ENCODE measurements at regions not wholly inside any gene's neighbourhood (a gene's known extent, or its start where the extent isn't known, plus 50 kb on each side); places are given as distances from the start of the nearest gene placed in this dataset.

GRCh38 chr14:86954623-86955022 lies 1038.4 kb downstream of the GALC start:
- no peaks in the 10 kb centered on the region for H3K36me3 Mint-ChIP-seq
- POLR2A ChIA-PET = no interaction called here
- DNase-seq = no peak
- intact Hi-C loops (cut with micrococcal nuclease) = no loop called here
- H3K27me3 Mint-ChIP-seq = no peaks in the 10 kb centered on the region
- CTCF ChIA-PET = interaction anchor here (0.6 kb wide), 1 partner anchor 115 kb away, joined by 3 read pairs; no protein-coding TSS in a partner anchor
- H3K9me3 Mint-ChIP-seq = peaks cover 5% of the 10 kb centered on the region
- no peaks in the 10 kb centered on the region for H3K4me1 Mint-ChIP-seq (ENCODE audit: low read depth)
- H3K4me3 Mint-ChIP-seq = no peak overlapping the region
- no peak overlapping the region for H3K27ac Mint-ChIP-seq

GRCh38 chr14:86946446-86946845 lies 1046.5 kb downstream of the GALC start:
- POLR2A ChIA-PET = no interaction called here
- Mint-ChIP-seq H3K36me3 (no peaks in the 10 kb centered on the region), H3K4me3 (no peak overlapping the region), H3K9me3 (peaks cover 14% of the 10 kb centered on the region), H3K4me1 (ENCODE audit: low read depth) (no peaks in the 10 kb centered on the region), H3K27ac (no peak overlapping the region), H3K27me3 (no peaks in the 10 kb centered on the region)
- intact Hi-C loops (cut with micrococcal nuclease) = no loop called here
- no peak for DNase-seq
- CTCF ChIA-PET = no interaction called here

- Mint-ChIP-seq H3K27me3 (no peaks in the 10 kb centered on the region), H3K27ac (no peak overlapping the region), H3K4me1 (ENCODE audit: low read depth) (no peaks in the 10 kb centered on the region), H3K4me3 (no peak overlapping the region), H3K9me3 (peaks cover 11% of the 10 kb centered on the region), H3K36me3 (no peaks in the 10 kb centered on the region)
- intact Hi-C loops (cut with micrococcal nuclease) = no loop called here
- ChIA-PET POLR2A (interaction anchor here (0.6 kb wide), 1 partner anchor 1388 kb away, joined by 3 read pairs; no protein-coding TSS in a partner anchor), CTCF (no interaction called here)
- DNase-seq = no peak
These were observed 1048.5 kb downstream of the GALC start for GRCh38 chr14:86944434-86944833.

GRCh38 chr14:86943391-86944365 lies 1049.3 kb downstream of the GALC start:
- no peaks in the 10 kb centered on the region for H3K27me3 Mint-ChIP-seq
- CTCF ChIA-PET = no interaction called here

GRCh38 chr14:86942936-86943335 lies 1050.0 kb downstream of the GALC start:
- DNase-seq = no peak
- intact Hi-C loops (cut with micrococcal nuclease) = no loop called here
- no peaks in the 10 kb centered on the region for H3K27me3 Mint-ChIP-seq
- H3K4me3 Mint-ChIP-seq = no peak overlapping the region
- no peaks in the 10 kb centered on the region for H3K36me3 Mint-ChIP-seq
- H3K27ac Mint-ChIP-seq = no peak overlapping the region
- CTCF ChIA-PET = no interaction called here
- POLR2A ChIA-PET = no interaction called here
- no peaks in the 10 kb centered on the region for H3K4me1 Mint-ChIP-seq (ENCODE audit: low read depth)
- peaks cover 17% of the 10 kb centered on the region for H3K9me3 Mint-ChIP-seq

More at GRCh38 chr14:86943391-86944365, 1049.3 kb downstream of the GALC start:
- Mint-ChIP-seq H3K9me3 (peaks cover 14% of the 10 kb centered on the region), H3K4me3 (no peak overlapping the region), H3K27ac (no peak overlapping the region), H3K36me3 (no peaks in the 10 kb centered on the region), H3K4me1 (ENCODE audit: low read depth) (no peaks in the 10 kb centered on the region)
- DNase-seq = no peak
- intact Hi-C loops (cut with micrococcal nuclease) = no loop called here
- POLR2A ChIA-PET = no interaction called here

- Mint-ChIP-seq H3K4me3 (no peak overlapping the region), H3K4me1 (ENCODE audit: low read depth) (no peaks in the 10 kb centered on the region), H3K9me3 (peaks cover 16% of the 10 kb centered on the region), H3K27me3 (no peaks in the 10 kb centered on the region), H3K36me3 (no peaks in the 10 kb centered on the region), H3K27ac (no peak overlapping the region)
- ChIA-PET CTCF (no interaction called here), POLR2A (no interaction called here)
- intact Hi-C loops (cut with micrococcal nuclease) = no loop called here
- no peak for DNase-seq
These were observed 1052.9 kb downstream of the GALC start for GRCh38 chr14:86940106-86940505.

GRCh38 chr14:86938320-86938719 lies 1054.7 kb downstream of the GALC start:
- Mint-ChIP-seq H3K27ac (no peak overlapping the region), H3K4me3 (no peak overlapping the region), H3K27me3 (no peaks in the 10 kb centered on the region), H3K36me3 (no peaks in the 10 kb centered on the region), H3K9me3 (peaks cover 16% of the 10 kb centered on the region), H3K4me1 (ENCODE audit: low read depth) (no peaks in the 10 kb centered on the region)
- POLR2A ChIA-PET = no interaction called here
- CTCF ChIA-PET = no interaction called here
- no peak for DNase-seq
- intact Hi-C loops (cut with micrococcal nuclease) = no loop called here

GRCh38 chr14:86936556-86936955 lies 1056.4 kb downstream of the GALC start:
- H3K4me1 Mint-ChIP-seq (ENCODE audit: low read depth) = no peaks in the 10 kb centered on the region
- DNase-seq = no peak
- peaks cover 9% of the 10 kb centered on the region for H3K9me3 Mint-ChIP-seq
- H3K27ac Mint-ChIP-seq = no peak overlapping the region
- POLR2A ChIA-PET = interaction anchor here (0.6 kb wide), 1 partner anchor 1905 kb away, joined by 3 read pairs; no protein-coding TSS in a partner anchor
- H3K36me3 Mint-ChIP-seq = no peaks in the 10 kb centered on the region
- H3K27me3 Mint-ChIP-seq = no peaks in the 10 kb centered on the region
- CTCF ChIA-PET = no interaction called here
- H3K4me3 Mint-ChIP-seq = no peak overlapping the region
- intact Hi-C loops (cut with micrococcal nuclease) = no loop called here

GRCh38 chr14:86935241-86935885 lies 1057.6 kb downstream of the GALC start:
- CTCF ChIA-PET = no interaction called here
- Mint-ChIP-seq H3K4me3 (no peak overlapping the region), H3K36me3 (no peaks in the 10 kb centered on the region), H3K27me3 (no peaks in the 10 kb centered on the region), H3K9me3 (peaks cover 9% of the 10 kb centered on the region), H3K4me1 (ENCODE audit: low read depth) (no peaks in the 10 kb centered on the region), H3K27ac (no peak overlapping the region)
- intact Hi-C loops (cut with micrococcal nuclease) = no loop called here
- no peak for DNase-seq
- POLR2A ChIA-PET = no interaction called here

GRCh38 chr14:86933958-86934595 lies 1058.9 kb downstream of the GALC start:
- peaks cover 8% of the 10 kb centered on the region for H3K9me3 Mint-ChIP-seq
- intact Hi-C loops (cut with micrococcal nuclease) = no loop called here
- H3K36me3 Mint-ChIP-seq = no peaks in the 10 kb centered on the region

GRCh38 chr14:86933460-86933859 lies 1059.5 kb downstream of the GALC start:
- CTCF ChIA-PET = no interaction called here
- H3K27ac Mint-ChIP-seq = no peak overlapping the region
- POLR2A ChIA-PET = no interaction called here

More at GRCh38 chr14:86933958-86934595, 1058.9 kb downstream of the GALC start:
- POLR2A ChIA-PET = no interaction called here
- CTCF ChIA-PET = no interaction called here
- no peak overlapping the region for H3K4me3 Mint-ChIP-seq
- no peak for DNase-seq
- H3K4me1 Mint-ChIP-seq (ENCODE audit: low read depth) = no peaks in the 10 kb centered on the region
- H3K27me3 Mint-ChIP-seq = no peaks in the 10 kb centered on the region
- H3K27ac Mint-ChIP-seq = no peak overlapping the region

GRCh38 chr14:86915406-86915805 lies 1077.6 kb downstream of the GALC start:
- no peaks in the 10 kb centered on the region for H3K9me3 Mint-ChIP-seq
- intact Hi-C loops (cut with micrococcal nuclease) = no loop called here
- H3K4me1 Mint-ChIP-seq (ENCODE audit: low read depth) = no peaks in the 10 kb centered on the region
- no peak overlapping the region for H3K4me3 Mint-ChIP-seq
- H3K27me3 Mint-ChIP-seq = no peaks in the 10 kb centered on the region
- POLR2A ChIA-PET = no interaction called here
- H3K36me3 Mint-ChIP-seq = no peaks in the 10 kb centered on the region
- DNase-seq = no peak
- CTCF ChIA-PET = no interaction called here
- H3K27ac Mint-ChIP-seq = no peak overlapping the region

More at GRCh38 chr14:86933460-86933859, 1059.5 kb downstream of the GALC start:
- Mint-ChIP-seq H3K4me3 (no peak overlapping the region), H3K4me1 (ENCODE audit: low read depth) (no peaks in the 10 kb centered on the region), H3K36me3 (no peaks in the 10 kb centered on the region), H3K9me3 (peaks cover 4% of the 10 kb centered on the region), H3K27me3 (no peaks in the 10 kb centered on the region)
- DNase-seq = no peak
- intact Hi-C loops (cut with micrococcal nuclease) = no loop called here
